Liver (tissue), 3 donors: ENCODE measurements at regions not wholly inside any gene's neighbourhood (a gene's known extent, or its start where the extent isn't known, plus 50 kb on each side); places are given as distances from the start of the nearest gene placed in this dataset.

Source experiments
- EGR1 ChIP-seq, 2 donors: IDR thresholded peaks; 2 replicates each; pipeline ENCODE4 v1.6.1; 2016 to 2018; ENCODE audit warnings: antibody characterized with exemption in 2 of 2, low read depth in 2 of 2
- FOXA1 ChIP-seq: IDR thresholded peaks from 2 replicates; pipeline ENCODE4 v1.6.1; 2016; ENCODE audit warnings: antibody characterized with exemption
- JUND ChIP-seq, 2 donors: IDR thresholded peaks; 2 replicates each; pipeline ENCODE4 v1.6.1; 2016; ENCODE audit warnings: antibody characterized with exemption in 2 of 2
- RAD21 ChIP-seq, 2 donors: IDR thresholded peaks; 2 replicates each; pipeline ENCODE4 v1.6.1; 2016; ENCODE audit warnings: antibody characterized with exemption in 2 of 2, mild to moderate bottlenecking in 2 of 2
- RXRA ChIP-seq, 2 donors: IDR thresholded peaks; 2 replicates each; pipeline ENCODE4 v1.6.1; 2017 to 2018; ENCODE audit warnings: antibody characterized with exemption in 2 of 2, mild to moderate bottlenecking in 1 of 2
- SP1 ChIP-seq: IDR thresholded peaks from 2 replicates; pipeline ENCODE4 v1.6.1; 2018; ENCODE audit warnings: antibody characterized with exemption, mild to moderate bottlenecking
- TAF1 ChIP-seq: conservative IDR thresholded peaks from 2 replicates; pipeline ENCODE4 v1.6.1; 2016; ENCODE audit warnings: antibody characterized with exemption, mild to moderate bottlenecking
- TF ChIP-seq, protein P1 (sequence below): fragments of 150-350 bp; IDR thresholded peaks from 2 replicates; pipeline ENCODE4 v1.5.1; 2017; ENCODE audit warnings: improper control_type of control experiment, low read depth, low read length; ENCODE audit not compliant: missing input control
- TF ChIP-seq, protein P2 (sequence below): IDR thresholded peaks from 2 replicates; pipeline ENCODE4 v1.6.1; 2016; ENCODE audit warnings: antibody characterized with exemption
- TF ChIP-seq, protein P3 (sequence below): IDR thresholded peaks from 2 replicates; pipeline ENCODE4 v1.6.1; 2016; ENCODE audit warnings: antibody characterized with exemption, mild to moderate bottlenecking
- donor health status: healthy.
- donor health status: healthy.

DNA sequence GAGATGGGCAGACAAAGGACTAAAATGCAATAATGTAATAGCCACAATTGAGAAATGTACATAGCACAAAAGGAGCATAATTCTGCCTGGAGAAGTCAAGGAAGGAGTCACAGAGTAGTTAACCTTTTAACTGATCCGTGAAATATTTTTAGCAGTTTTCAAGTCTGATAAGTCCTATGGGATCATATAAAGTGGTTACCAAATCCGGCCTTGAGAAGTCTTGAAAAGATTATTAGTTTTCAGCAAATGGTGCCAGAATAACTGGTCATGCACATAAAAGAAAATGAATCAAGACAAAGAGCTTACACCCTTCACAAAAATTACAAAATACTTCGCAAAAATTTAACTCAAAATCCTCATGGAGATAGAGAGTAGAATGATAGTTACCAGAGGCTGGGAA lies 788.7 kb upstream of the AMOT start:
- TF ChIP-seq, protein P1, sequence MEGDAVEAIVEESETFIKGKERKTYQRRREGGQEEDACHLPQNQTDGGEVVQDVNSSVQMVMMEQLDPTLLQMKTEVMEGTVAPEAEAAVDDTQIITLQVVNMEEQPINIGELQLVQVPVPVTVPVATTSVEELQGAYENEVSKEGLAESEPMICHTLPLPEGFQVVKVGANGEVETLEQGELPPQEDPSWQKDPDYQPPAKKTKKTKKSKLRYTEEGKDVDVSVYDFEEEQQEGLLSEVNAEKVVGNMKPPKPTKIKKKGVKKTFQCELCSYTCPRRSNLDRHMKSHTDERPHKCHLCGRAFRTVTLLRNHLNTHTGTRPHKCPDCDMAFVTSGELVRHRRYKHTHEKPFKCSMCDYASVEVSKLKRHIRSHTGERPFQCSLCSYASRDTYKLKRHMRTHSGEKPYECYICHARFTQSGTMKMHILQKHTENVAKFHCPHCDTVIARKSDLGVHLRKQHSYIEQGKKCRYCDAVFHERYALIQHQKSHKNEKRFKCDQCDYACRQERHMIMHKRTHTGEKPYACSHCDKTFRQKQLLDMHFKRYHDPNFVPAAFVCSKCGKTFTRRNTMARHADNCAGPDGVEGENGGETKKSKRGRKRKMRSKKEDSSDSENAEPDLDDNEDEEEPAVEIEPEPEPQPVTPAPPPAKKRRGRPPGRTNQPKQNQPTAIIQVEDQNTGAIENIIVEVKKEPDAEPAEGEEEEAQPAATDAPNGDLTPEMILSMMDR = no peak
- TF ChIP-seq EGR1 (IDR thresholded peaks at IDR 0.05; ENCODE audit: low read depth in 2 of 2) (no peak), TAF1 (no peak), RXRA (IDR thresholded peaks at IDR 0.05) (no peak), RAD21 (IDR thresholded peaks at IDR 0.05) (no peak), SP1 (no peak), FOXA1 (no peak), JUND (IDR thresholded peaks at IDR 0.05) (no peak)
- TF ChIP-seq, protein P2, sequence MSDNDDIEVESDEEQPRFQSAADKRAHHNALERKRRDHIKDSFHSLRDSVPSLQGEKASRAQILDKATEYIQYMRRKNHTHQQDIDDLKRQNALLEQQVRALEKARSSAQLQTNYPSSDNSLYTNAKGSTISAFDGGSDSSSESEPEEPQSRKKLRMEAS = no peak
- TF ChIP-seq, protein P3, sequence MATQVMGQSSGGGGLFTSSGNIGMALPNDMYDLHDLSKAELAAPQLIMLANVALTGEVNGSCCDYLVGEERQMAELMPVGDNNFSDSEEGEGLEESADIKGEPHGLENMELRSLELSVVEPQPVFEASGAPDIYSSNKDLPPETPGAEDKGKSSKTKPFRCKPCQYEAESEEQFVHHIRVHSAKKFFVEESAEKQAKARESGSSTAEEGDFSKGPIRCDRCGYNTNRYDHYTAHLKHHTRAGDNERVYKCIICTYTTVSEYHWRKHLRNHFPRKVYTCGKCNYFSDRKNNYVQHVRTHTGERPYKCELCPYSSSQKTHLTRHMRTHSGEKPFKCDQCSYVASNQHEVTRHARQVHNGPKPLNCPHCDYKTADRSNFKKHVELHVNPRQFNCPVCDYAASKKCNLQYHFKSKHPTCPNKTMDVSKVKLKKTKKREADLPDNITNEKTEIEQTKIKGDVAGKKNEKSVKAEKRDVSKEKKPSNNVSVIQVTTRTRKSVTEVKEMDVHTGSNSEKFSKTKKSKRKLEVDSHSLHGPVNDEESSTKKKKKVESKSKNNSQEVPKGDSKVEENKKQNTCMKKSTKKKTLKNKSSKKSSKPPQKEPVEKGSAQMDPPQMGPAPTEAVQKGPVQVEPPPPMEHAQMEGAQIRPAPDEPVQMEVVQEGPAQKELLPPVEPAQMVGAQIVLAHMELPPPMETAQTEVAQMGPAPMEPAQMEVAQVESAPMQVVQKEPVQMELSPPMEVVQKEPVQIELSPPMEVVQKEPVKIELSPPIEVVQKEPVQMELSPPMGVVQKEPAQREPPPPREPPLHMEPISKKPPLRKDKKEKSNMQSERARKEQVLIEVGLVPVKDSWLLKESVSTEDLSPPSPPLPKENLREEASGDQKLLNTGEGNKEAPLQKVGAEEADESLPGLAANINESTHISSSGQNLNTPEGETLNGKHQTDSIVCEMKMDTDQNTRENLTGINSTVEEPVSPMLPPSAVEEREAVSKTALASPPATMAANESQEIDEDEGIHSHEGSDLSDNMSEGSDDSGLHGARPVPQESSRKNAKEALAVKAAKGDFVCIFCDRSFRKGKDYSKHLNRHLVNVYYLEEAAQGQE = no peak
